B cell (primary cell): ENCODE measurements at regions not wholly inside any gene's neighbourhood (a gene's known extent, or its start where the extent isn't known, plus 50 kb on each side); places are given as distances from the start of the nearest gene placed in this dataset.

Source experiments
- ATAC-seq: fragments of 200-7000 bp; cut with Tn5 transposase; one replicate; pipeline ENCODE4 v1.10.0; 2021; ENCODE audit warnings: low read depth, mild to moderate bottlenecking, moderate number of reproducible peaks, moderate library complexity
- CTCF ChIA-PET: fragments of 350-600 bp; sonication (Branson Sonifier 250); formaldehyde crosslinking; loops from one replicate; lab custom pipeline; 2021; ENCODE audit warnings: antibody characterized with exemption, inconsistent platforms; lab: Charles Lee
- POLR2A ChIA-PET: fragments of 350-600 bp; sonication (Branson Sonifier 250); formaldehyde crosslinking; loops from one replicate; lab custom pipeline; 2021; ENCODE audit warnings: antibody characterized with exemption; lab: Charles Lee
- DNase-seq: peaks from one replicate; pipeline ENCODE4 v3.0.0; 2013
- H2AFZ ChIP-seq: 2 replicates; pipeline ENCODE4 v1.6.1; 2012; ENCODE audit warnings: mild to moderate bottlenecking, low read depth, low read length; ENCODE audit not compliant: insufficient read depth, poor library complexity, severe bottlenecking
- H3K27ac ChIP-seq, 2 donors: 1 replicate in 1 of 2; 2 replicates in 1 of 2; pipeline ENCODE4 v1.5.1; 2012 to 2013; ENCODE audit warnings: low read length in 2 of 2, mild to moderate bottlenecking in 2 of 2, moderate library complexity in 1 of 2
- H3K27me3 ChIP-seq, 4 experiments: fragments of 200-600 bp in 1 of 4; sonication (generic) in 1 of 4; replicated peaks in 1 of 4; 1 replicate in 2 of 4; 2 replicates in 2 of 4; pipeline versions ENCODE4 v1.6.1 to v1.7.0; 2013 to 2016; ENCODE audit warnings: low read length in 3 of 4, mild to moderate bottlenecking in 2 of 4, mixed read lengths in 1 of 4, moderate library complexity in 1 of 4; ENCODE audit not compliant: insufficient read depth in 4 of 4, control insufficient read depth in 3 of 4; ENCODE audit errors: control extremely low read depth in 1 of 4
- H3K36me3 ChIP-seq, 2 experiments: replicated peaks in 1 of 2; 1 replicate in 1 of 2; 2 replicates in 1 of 2; pipeline versions ENCODE4 v1.6.1 to v1.7.1; 2013; ENCODE audit warnings: low read length in 1 of 2; ENCODE audit not compliant: insufficient read depth in 2 of 2, control insufficient read depth in 1 of 2; ENCODE audit errors: control extremely low read depth in 1 of 2, extremely low read depth in 1 of 2
- H3K4me1 ChIP-seq, 2 donors: fragments of 200-600 bp in 1 of 2; sonication (generic) in 1 of 2; 1 replicate in 1 of 2; 2 replicates in 1 of 2; pipeline versions ENCODE4 v1.5.1 to v1.6.1; 2013 to 2017; ENCODE audit warnings: low read length in 2 of 2; ENCODE audit not compliant: control insufficient read depth in 2 of 2, insufficient read depth in 2 of 2
- H3K4me2 ChIP-seq: replicated peaks from 2 replicates; pipeline ENCODE3; 2012; ENCODE audit warnings: mild to moderate bottlenecking, low read depth, low read length; ENCODE audit not compliant: poor library complexity, severe bottlenecking
- H3K4me3 ChIP-seq, 5 experiments: fragments of 200-600 bp in 1 of 5; sonication (generic) in 1 of 5; 1 replicate in 3 of 5; 2 replicates in 2 of 5; pipeline versions ENCODE4 v1.5.1 to v1.7.0; 2011 to 2016; ENCODE audit warnings: low read length in 4 of 5, mild to moderate bottlenecking in 4 of 5, low read depth in 2 of 5, control low read depth in 1 of 5, moderate library complexity in 1 of 5; ENCODE audit not compliant: insufficient read depth in 1 of 5; ENCODE audit errors: control extremely low read depth in 1 of 5, extremely low read depth in 1 of 5
- H3K79me2 ChIP-seq: fragments of 200-600 bp; sonication (generic); one replicate; pipeline ENCODE4 v1.6.0; 2016; ENCODE audit warnings: low read length; ENCODE audit not compliant: control insufficient read depth, insufficient read depth
- H3K9ac ChIP-seq: fragments of 200-600 bp; sonication (generic); 2 replicates; pipeline ENCODE4 v1.6.1; 2017; ENCODE audit warnings: mild to moderate bottlenecking, low read length, moderate library complexity
- H3K9me3 ChIP-seq, 3 donors: one replicate each; pipeline versions ENCODE4 v1.6.1 to v1.7.1; 2013; ENCODE audit warnings: low read length in 2 of 3; ENCODE audit not compliant: control insufficient read depth in 2 of 3, insufficient read depth in 1 of 3; ENCODE audit errors: control extremely low read depth in 1 of 3
- H4K20me1 ChIP-seq: 2 replicates; pipeline ENCODE4 v1.6.0; 2012; ENCODE audit warnings: mild to moderate bottlenecking, low read length; ENCODE audit not compliant: insufficient read depth, control insufficient read depth, poor library complexity, severe bottlenecking
- H3K27ac Mint-ChIP-seq: one replicate; pipeline ENCODE4 v1.8.0; 2021; ENCODE audit warnings: mixed read lengths
- H3K27me3 Mint-ChIP-seq: one replicate; pipeline ENCODE4 v1.8.0; 2021; ENCODE audit warnings: mixed read lengths
- H3K4me1 Mint-ChIP-seq: one replicate; pipeline ENCODE4 v1.8.0; 2021; ENCODE audit warnings: mixed read lengths
- H3K4me3 Mint-ChIP-seq: one replicate; pipeline ENCODE4 v1.8.0; 2021; ENCODE audit warnings: mixed read lengths
- H3K9me3 Mint-ChIP-seq: one replicate; pipeline ENCODE4 v1.8.0; 2022; ENCODE audit warnings: mixed read lengths; ENCODE audit not compliant: insufficient read depth
- CTCF ChIP-seq: fragments of 200-600 bp; IDR thresholded peaks from one replicate; pipeline ENCODE4 v1.8.0; 2022; ENCODE audit warnings: antibody characterized with exemption, mild to moderate bottlenecking
- EZH2 ChIP-seq: IDR thresholded peaks from 2 replicates; pipeline ENCODE4 v1.6.1; 2012; ENCODE audit warnings: borderline replicate concordance, low read depth, mild to moderate bottlenecking, moderate library complexity, low read length; ENCODE audit not compliant: insufficient read depth, poor library complexity, severe bottlenecking
- WGBS: methylation state at CpG from one replicate; pipeline ENCODE4 v1.1.5; 2013; ENCODE audit warnings: missing lambda C conversion rate; ENCODE audit not compliant: insufficient coverage; 5-methylcytosine and 5-hydroxymethylcytosine counted together
- intact Hi-C: fragments of 100-400 bp; cut with micrococcal nuclease; formaldehyde crosslinking; loops from one replicate; pipeline ENCODE4 v1.10.0; 2022

- ATAC-seq: no peak
- Mint-ChIP-seq H3K4me1 (no peaks in the 10 kb centered on the region), H3K27me3 (no peaks in the 10 kb centered on the region), H3K9me3 (no peaks in the 10 kb centered on the region), H3K27ac (no peak overlapping the region), H3K4me3 (no peak overlapping the region)
- no peak overlapping the region for H3K4me3 ChIP-seq
- no peak for DNase-seq
- TF ChIP-seq EZH2 (no peak), CTCF (no peak)
- no peak overlapping the region for H2AFZ ChIP-seq
- H3K27ac ChIP-seq: no peak overlapping the region
- no peaks in the 10 kb centered on the region for H4K20me1 ChIP-seq
- POLR2A ChIA-PET: no interaction called here
- H3K9me3 ChIP-seq: no peaks in the 10 kb centered on the region
- no peaks in the 10 kb centered on the region for H3K4me1 ChIP-seq
- intact Hi-C loops: no loop called here
- H3K9ac ChIP-seq: no peak overlapping the region
- 68% methylated on average over 6 of the region's 15 CpGs for WGBS
- CTCF ChIA-PET: no interaction called here
- H3K27me3 ChIP-seq: no peaks in the 10 kb centered on the region
- no peaks in the 10 kb centered on the region for H3K36me3 ChIP-seq
- H3K79me2 ChIP-seq: no peaks in the 10 kb centered on the region
- no peak overlapping the region for H3K4me2 ChIP-seq
These were observed 76.8 kb upstream of the SEM1 start for GRCh38 chr7:96786261-96786997.

DNA sequence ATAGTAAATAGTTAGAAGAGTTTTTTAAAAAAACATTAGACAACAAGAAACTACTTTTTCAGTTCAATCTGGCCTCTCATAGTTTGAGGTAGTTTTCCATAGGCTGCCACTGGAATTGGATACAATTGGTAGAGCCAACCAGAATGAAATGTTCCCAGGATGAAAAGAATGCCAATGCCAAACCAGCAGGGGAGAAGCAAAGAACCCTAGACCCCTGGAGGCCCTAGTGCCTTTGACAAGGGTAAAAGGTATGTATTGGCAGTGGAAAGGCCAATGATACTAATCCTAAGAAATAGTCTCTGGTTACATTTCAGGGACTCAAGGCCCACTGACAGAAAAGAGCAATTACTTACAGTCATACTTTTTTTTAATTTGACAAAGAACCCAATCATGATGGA lies 77.4 kb upstream of the SEM1 start:
- Histone ChIP-seq H3K27me3 (peaks cover 0 to 3% (median 0%) of the 10 kb centered on the region in 4 experiments), H3K4me3 (no peak overlapping the region), H2AFZ (no peak overlapping the region), H3K36me3 (no peaks in the 10 kb centered on the region), H3K9ac (no peak overlapping the region), H4K20me1 (no peaks in the 10 kb centered on the region), H3K4me1 (no peaks in the 10 kb centered on the region), H3K4me2 (no peak overlapping the region), H3K27ac (no peak overlapping the region), H3K79me2 (no peaks in the 10 kb centered on the region), H3K9me3 (no peaks in the 10 kb centered on the region)
- Mint-ChIP-seq H3K4me1 (no peaks in the 10 kb centered on the region), H3K27ac (no peak overlapping the region), H3K27me3 (no peaks in the 10 kb centered on the region), H3K9me3 (no peaks in the 10 kb centered on the region), H3K4me3 (no peak overlapping the region)
- no peak for DNase-seq
- intact Hi-C loops: no loop called here
- TF ChIP-seq CTCF (no peak), EZH2 (no peak)
- ChIA-PET CTCF (no interaction called here), POLR2A (no interaction called here)
- ATAC-seq: no peak
